Nephron (organoid): ENCODE measurements at regions not wholly inside any gene's neighbourhood (a gene's known extent, or its start where the extent isn't known, plus 50 kb on each side); places are given as distances from the start of the nearest gene placed in this dataset.

Experiments used
- H3K27ac Mint-ChIP-seq, 3 experiments: 2 replicates each; pipeline ENCODE4 v1.8.0; 2020; ENCODE audit warnings: mixed read lengths in 3 of 3, mild to moderate bottlenecking in 2 of 3, moderate library complexity in 1 of 3
- H3K27me3 Mint-ChIP-seq: 2 replicates; pipeline ENCODE4 v1.8.0; 2021; ENCODE audit warnings: low read depth, mild to moderate bottlenecking, moderate library complexity, mixed read lengths
- H3K36me3 Mint-ChIP-seq: 2 replicates; pipeline ENCODE4 v1.8.0; 2020; ENCODE audit warnings: low read depth, mixed read lengths
- H3K4me1 Mint-ChIP-seq: 2 replicates; pipeline ENCODE4 v1.8.0; 2020; ENCODE audit warnings: mixed read lengths
- H3K4me3 Mint-ChIP-seq, 3 experiments: 2 replicates each; pipeline ENCODE4 v1.8.0; 2020; ENCODE audit warnings: mild to moderate bottlenecking in 3 of 3, mixed read lengths in 3 of 3, moderate library complexity in 2 of 3
- H3K9me3 Mint-ChIP-seq: 2 replicates; pipeline ENCODE4 v1.8.0; 2020; ENCODE audit warnings: mixed read lengths
- CTCF ChIP-seq, 3 experiments: fragments of 200-600 bp; sonication (generic); IDR thresholded peaks; one replicate each; pipeline ENCODE4 v1.5.0; 2021; ENCODE audit warnings: antibody characterized with exemption in 3 of 3; ENCODE audit not compliant: unreplicated experiment in 3 of 3

GRCh38 chr6:109260701-109261100 is 121.6 kb downstream of the CD164 start:
- H3K9me3 Mint-ChIP-seq, result no peaks in the 10 kb centered on the region
- no peaks in the 10 kb centered on the region for H3K27me3 Mint-ChIP-seq
- no peak for TF ChIP-seq CTCF (IDR thresholded peaks at IDR 0.05; ENCODE audit: unreplicated experiment in 3 of 3)
- H3K4me3 Mint-ChIP-seq, result no peak overlapping the region
- peaks cover 16% of the 10 kb centered on the region for H3K4me1 Mint-ChIP-seq
- H3K36me3 Mint-ChIP-seq, result no peaks in the 10 kb centered on the region
- H3K27ac Mint-ChIP-seq, result peak overlapping the region in 1 of 3 experiments; percentile 27

- no peak overlapping the region for H3K27ac Mint-ChIP-seq
- H3K27me3 Mint-ChIP-seq, result no peaks in the 10 kb centered on the region
- no peaks in the 10 kb centered on the region for H3K36me3 Mint-ChIP-seq
- no peak for TF ChIP-seq CTCF (IDR thresholded peaks at IDR 0.05; ENCODE audit: unreplicated experiment in 3 of 3)
- H3K9me3 Mint-ChIP-seq, result no peaks in the 10 kb centered on the region
- no peak overlapping the region for H3K4me3 Mint-ChIP-seq
- peaks cover 20% of the 10 kb centered on the region for H3K4me1 Mint-ChIP-seq
These were observed 122.1 kb downstream of the CD164 start for GRCh38 chr6:109260126-109260525.

- H3K4me1 Mint-ChIP-seq, result peaks cover 21% of the 10 kb centered on the region
- TF ChIP-seq CTCF (IDR thresholded peaks at IDR 0.05; ENCODE audit: unreplicated experiment in 3 of 3), result no peak
- no peaks in the 10 kb centered on the region for H3K36me3 Mint-ChIP-seq
- no peaks in the 10 kb centered on the region for H3K9me3 Mint-ChIP-seq
- H3K4me3 Mint-ChIP-seq, result no peak overlapping the region
- H3K27ac Mint-ChIP-seq, result peak overlapping the region; percentile 55 to 76 (median 71)
- H3K27me3 Mint-ChIP-seq, result no peaks in the 10 kb centered on the region
These were observed 124.1 kb downstream of the CD164 start for GRCh38 chr6:109258129-109258528.

- Mint-ChIP-seq H3K9me3 (no peaks in the 10 kb centered on the region), H3K27ac (peak overlapping the region in 1 of 3 experiments; percentile 80), H3K36me3 (peaks cover 3% of the 10 kb centered on the region), H3K27me3 (no peaks in the 10 kb centered on the region), H3K4me1 (peaks cover 21% of the 10 kb centered on the region), H3K4me3 (no peak overlapping the region)
- no peak for TF ChIP-seq CTCF (IDR thresholded peaks at IDR 0.05; ENCODE audit: unreplicated experiment in 3 of 3)
These were observed 124.8 kb downstream of the CD164 start for GRCh38 chr6:109257494-109257893.

GRCh38 chr6:109255946-109256640 is 126.2 kb downstream of the CD164 start:
- Mint-ChIP-seq H3K27ac (peak overlapping the region; percentile 63 to 87 (median 80)), H3K4me1 (peaks cover 21% of the 10 kb centered on the region), H3K27me3 (peaks cover 4% of the 10 kb centered on the region), H3K36me3 (peaks cover 9% of the 10 kb centered on the region), H3K9me3 (peaks cover 7% of the 10 kb centered on the region), H3K4me3 (peak overlapping the region in 1 of 3 experiments; percentile 12)
- TF ChIP-seq CTCF (IDR thresholded peaks at IDR 0.05; ENCODE audit: unreplicated experiment in 3 of 3), result no peak

GRCh38 chr6:109255087-109255486 is 127.2 kb downstream of the CD164 start:
- Mint-ChIP-seq H3K36me3 (peaks cover 9% of the 10 kb centered on the region), H3K27ac (peak overlapping the region in 1 of 3 experiments; percentile 80), H3K4me1 (peaks cover 17% of the 10 kb centered on the region), H3K27me3 (peaks cover 4% of the 10 kb centered on the region), H3K9me3 (peaks cover 8% of the 10 kb centered on the region), H3K4me3 (no peak overlapping the region)
- no peak for TF ChIP-seq CTCF (IDR thresholded peaks at IDR 0.05; ENCODE audit: unreplicated experiment in 3 of 3)
